OCI-LY1 (cell line): ENCODE measurements at regions not wholly inside any gene's neighbourhood (a gene's known extent, or its start where the extent isn't known, plus 50 kb on each side); places are given as distances from the start of the nearest gene placed in this dataset.

Experiments used
- H2AFZ ChIP-seq: fragments of 200-600 bp; sonication (generic), shearing (Covaris generic); 2 replicates; pipeline ENCODE4 v1.6.0; 2014; ENCODE audit warnings: antibody characterized with exemption, mild to moderate bottlenecking, low read length
- H3F3A ChIP-seq: fragments of 200-600 bp; sonication (generic), shearing (Covaris generic); 2 replicates; pipeline ENCODE4 v1.6.0; 2014; ENCODE audit warnings: mild to moderate bottlenecking, antibody characterized with exemption, low read length, moderate library complexity; ENCODE audit not compliant: insufficient read depth
- H3K27ac ChIP-seq: fragments of 200-600 bp; sonication (generic); 2 replicates; pipeline ENCODE4 v1.5.1; 2014; ENCODE audit warnings: low read length, mixed run types, mild to moderate bottlenecking, low read depth; ENCODE audit not compliant: poor library complexity, severe bottlenecking
- H3K27me3 ChIP-seq: fragments of 200-600 bp; sonication (generic); 2 replicates; pipeline ENCODE4 v1.6.0; 2014; ENCODE audit warnings: antibody characterized with exemption, mild to moderate bottlenecking, low read length, moderate library complexity; ENCODE audit not compliant: insufficient read depth
- H3K36me3 ChIP-seq: fragments of 200-600 bp; sonication (generic); 2 replicates; pipeline ENCODE4 v1.6.1; 2014; ENCODE audit warnings: mild to moderate bottlenecking, antibody characterized with exemption, low read length, moderate library complexity, mixed read lengths; ENCODE audit not compliant: insufficient read depth
- H3K4me1 ChIP-seq: fragments of 200-600 bp; sonication (generic); 2 replicates; pipeline ENCODE4 v1.5.1; 2014; ENCODE audit warnings: mild to moderate bottlenecking, low read length, moderate library complexity; ENCODE audit not compliant: insufficient read depth, severe bottlenecking
- H3K4me2 ChIP-seq: fragments of 200-600 bp; sonication (generic), shearing (Covaris generic); 2 replicates; pipeline ENCODE4 v1.6.1; 2014; ENCODE audit warnings: low read length
- H3K4me3 ChIP-seq: fragments of 200-600 bp; sonication (generic); 2 replicates; pipeline ENCODE4 v1.5.1; 2014; ENCODE audit warnings: low read length, low read depth, mild to moderate bottlenecking, mixed read lengths; ENCODE audit not compliant: poor library complexity, severe bottlenecking
- H3K79me2 ChIP-seq: fragments of 200-600 bp; shearing (Covaris generic); 2 replicates; pipeline ENCODE4 v1.6.1; 2016; ENCODE audit warnings: mixed run types, low read length, mixed read lengths; ENCODE audit not compliant: insufficient read depth
- H3K9ac ChIP-seq: fragments of 200-600 bp; sonication (generic), shearing (Covaris generic); 2 replicates; pipeline ENCODE4 v1.6.1; 2014; ENCODE audit warnings: mild to moderate bottlenecking, low read length, mixed read lengths
- H3K9me2 ChIP-seq: fragments of 200-600 bp; sonication (generic), shearing (Covaris generic); 2 replicates; pipeline ENCODE4 v1.6.1; 2014; ENCODE audit warnings: low read depth, mild to moderate bottlenecking, low read length, mixed read lengths
- H3K9me3 ChIP-seq: fragments of 200-600 bp; shearing (Covaris generic); 2 replicates; pipeline ENCODE4 v1.6.1; 2014; ENCODE audit warnings: low read length, mixed read lengths
- H4K20me1 ChIP-seq: fragments of 200-600 bp; sonication (generic), shearing (Covaris generic); 2 replicates; pipeline ENCODE4 v1.6.0; 2016; ENCODE audit warnings: mild to moderate bottlenecking, low read length; ENCODE audit not compliant: insufficient read depth
- CTCF ChIP-seq: fragments of 200-600 bp; sonication (generic), shearing (Covaris generic); IDR thresholded peaks from 2 replicates; pipeline ENCODE4 v1.5.1; 2017; ENCODE audit warnings: mild to moderate bottlenecking, antibody characterized with exemption, low read length, moderate library complexity, mixed read lengths
- EZH2 ChIP-seq: fragments of 200-600 bp; sonication (generic), shearing (Covaris generic); IDR thresholded peaks from 2 replicates; pipeline ENCODE4 v1.8.0; 2017; ENCODE audit warnings: borderline replicate concordance, mixed run types, mild to moderate bottlenecking, antibody characterized with exemption, low read length, moderate library complexity, mixed read lengths

- Histone ChIP-seq H3K79me2 (no peaks in the 10 kb centered on the region), H3K36me3 (no peaks in the 10 kb centered on the region), H3K27ac (no peak overlapping the region), H2AFZ (no peak overlapping the region), H3K9me2 (no peaks in the 10 kb centered on the region), H3K9me3 (no peaks in the 10 kb centered on the region), H4K20me1 (no peaks in the 10 kb centered on the region), H3K4me2 (peak overlapping the region; percentile 35; the same call in 1 of the 2 replicates), H3K27me3 (no peaks in the 10 kb centered on the region), H3K9ac (no peak overlapping the region), H3K4me1 (peaks cover 17% of the 10 kb centered on the region), H3K4me3 (no peak overlapping the region), H3F3A (no peaks in the 10 kb centered on the region)
- no peak for TF ChIP-seq EZH2
- no peak for TF ChIP-seq CTCF
Observed at GRCh38 chr10:30722956-30723620, 93.5 kb upstream of the LYZL2 start.

- no peaks in the 10 kb centered on the region for H3K36me3 ChIP-seq
- TF ChIP-seq EZH2 (no peak), CTCF (no peak)
- no peak overlapping the region for H2AFZ ChIP-seq
- H3K9me3 ChIP-seq, result no peaks in the 10 kb centered on the region
- no peak overlapping the region for H3K4me3 ChIP-seq
- no peaks in the 10 kb centered on the region for H3K9me2 ChIP-seq
- no peak overlapping the region for H3K27ac ChIP-seq
- no peaks in the 10 kb centered on the region for H3K27me3 ChIP-seq
- H3K4me1 ChIP-seq, result peaks cover 17% of the 10 kb centered on the region
- no peaks in the 10 kb centered on the region for H3K79me2 ChIP-seq
- no peak overlapping the region for H3K9ac ChIP-seq
- H4K20me1 ChIP-seq, result no peaks in the 10 kb centered on the region
- no peaks in the 10 kb centered on the region for H3F3A ChIP-seq
- H3K4me2 ChIP-seq, result no peak overlapping the region
Observed at GRCh38 chr10:30719832-30720231, 90.3 kb upstream of the LYZL2 start.

GRCh38 chr10:30709700-30710358, 80.3 kb upstream of the LYZL2 start:
- Histone ChIP-seq H3K27me3 (no peaks in the 10 kb centered on the region), H3K4me3 (no peak overlapping the region), H3K79me2 (no peaks in the 10 kb centered on the region), H3K4me2 (no peak overlapping the region; the same call in 1 of the 2 replicates), H3K27ac (no peak overlapping the region), H3K9me2 (no peaks in the 10 kb centered on the region), H2AFZ (no peak overlapping the region), H3K9ac (no peak overlapping the region), H3K4me1 (peaks cover 21% of the 10 kb centered on the region), H3K36me3 (no peaks in the 10 kb centered on the region), H3K9me3 (peaks cover 7% of the 10 kb centered on the region; the same call in 1 of the 2 replicates), H3F3A (no peaks in the 10 kb centered on the region; the same call in 1 of the 2 replicates), H4K20me1 (no peaks in the 10 kb centered on the region)
- TF ChIP-seq CTCF, result no peak
- no peak for TF ChIP-seq EZH2
